ENCODE measurements at regions not wholly inside any gene's neighbourhood (a gene's known extent, or its start where the extent isn't known, plus 50 kb on each side); places are given as distances from the start of the nearest gene placed in this dataset.
"Not testable (repeated sequence)": the region's sequence is repeated elsewhere in the genome, so short reads cannot be mapped to it uniquely, and the experiment has no call there.

DNA sequence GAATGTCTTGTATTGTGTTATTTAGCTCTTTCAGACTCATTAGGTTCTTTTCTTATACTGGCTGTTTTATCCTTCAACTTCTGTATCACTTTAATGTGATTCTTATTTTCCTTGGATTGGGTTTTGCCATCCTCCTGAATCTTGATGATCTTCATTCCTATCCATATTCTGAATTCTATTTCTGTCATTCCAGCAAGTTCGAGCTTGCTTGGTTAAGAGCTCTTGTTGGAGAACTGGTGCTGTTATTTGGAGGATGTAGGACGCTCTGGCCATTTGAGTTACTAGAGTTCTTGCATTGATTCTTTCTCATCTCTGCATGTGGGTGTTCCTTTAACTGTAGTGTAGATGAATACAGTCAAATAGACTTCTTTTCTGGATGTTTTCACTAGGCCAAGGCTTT lies 142.3 kb upstream of the SLC38A2 start:
- DNase-seq, result no peak

- not testable (repeated sequence) for DNase-seq
These were observed 137.7 kb upstream of the SLC38A2 start for GRCh38 chr12:46510257-46510656.

DNA sequence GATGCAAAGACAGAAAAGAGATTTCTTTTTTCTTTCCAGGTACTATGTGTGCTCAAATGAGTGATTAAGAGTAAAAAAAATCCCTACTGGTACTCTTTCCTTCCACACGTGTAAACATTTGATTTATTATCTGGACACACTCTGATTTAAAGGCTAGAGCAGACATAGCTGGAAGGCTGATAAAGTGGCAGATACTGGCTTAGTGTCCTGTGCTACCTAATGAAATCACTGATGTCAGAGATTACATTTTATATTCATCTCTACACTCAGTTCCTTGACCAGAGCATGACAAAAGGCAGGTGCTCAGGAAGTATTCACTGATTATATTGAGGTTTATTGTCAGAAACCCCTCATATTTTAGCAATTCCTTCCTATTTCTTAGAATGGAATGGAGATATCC lies 136.6 kb upstream of the SLC38A2 start:
- DNase-seq, result no peak

GRCh38 chr12:46508651-46509050 lies 136.1 kb upstream of the SLC38A2 start:
- DNase-seq, result no peak

GRCh38 chr12:46507766-46508165 lies 135.2 kb upstream of the SLC38A2 start:
- no peak for DNase-seq

DNA sequence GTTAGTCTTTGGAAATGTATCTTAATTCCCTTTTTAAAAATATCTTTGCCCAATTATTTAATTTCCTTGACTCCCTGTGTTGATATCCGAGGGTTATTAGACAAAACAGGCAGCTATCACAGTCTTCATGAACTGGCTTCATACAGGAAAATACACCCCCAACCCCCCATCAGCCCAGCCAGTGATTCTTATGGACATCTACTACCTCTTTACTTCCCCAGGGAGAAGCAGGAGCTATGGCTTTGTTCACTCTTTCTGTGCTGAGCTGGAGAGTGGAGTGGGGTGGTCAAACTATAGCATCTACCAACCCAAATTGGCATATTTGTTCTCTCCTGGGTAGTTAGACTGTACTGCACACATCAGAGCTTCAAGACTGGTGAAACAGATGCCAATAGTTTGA lies 134.4 kb upstream of the SLC38A2 start:
- DNase-seq, result no peak

- no peak for DNase-seq
These were observed 133.6 kb upstream of the SLC38A2 start for GRCh38 chr12:46506198-46506597.

GRCh38 chr12:46504494-46504893 lies 131.9 kb upstream of the SLC38A2 start:
- DNase-seq, result no peak

DNA sequence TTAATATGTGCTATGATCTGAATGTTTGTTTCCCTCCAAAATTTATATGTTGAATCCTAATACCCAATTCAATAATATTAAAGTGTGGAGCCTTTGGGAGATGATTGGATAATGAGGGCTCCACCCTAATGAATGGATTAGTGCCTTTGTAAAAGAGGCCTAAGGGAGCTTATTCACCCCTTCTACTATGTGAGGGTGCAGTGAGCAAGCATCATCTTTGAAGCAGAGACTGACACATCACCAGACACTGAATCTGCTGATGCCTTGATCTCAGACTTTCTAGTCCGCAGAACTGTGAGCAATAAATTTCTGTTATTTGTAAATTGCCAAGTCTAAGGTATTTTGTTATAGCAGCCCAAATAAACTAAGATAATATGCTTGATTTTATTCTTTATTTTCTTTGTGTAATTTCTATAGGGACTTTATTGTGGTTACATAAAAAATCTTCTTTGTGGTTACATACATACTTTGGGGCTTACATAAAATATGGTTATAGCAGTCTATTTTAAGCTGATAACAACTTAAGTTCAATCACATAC lies 131.1 kb upstream of the SLC38A2 start:
- no peak for DNase-seq

DNA sequence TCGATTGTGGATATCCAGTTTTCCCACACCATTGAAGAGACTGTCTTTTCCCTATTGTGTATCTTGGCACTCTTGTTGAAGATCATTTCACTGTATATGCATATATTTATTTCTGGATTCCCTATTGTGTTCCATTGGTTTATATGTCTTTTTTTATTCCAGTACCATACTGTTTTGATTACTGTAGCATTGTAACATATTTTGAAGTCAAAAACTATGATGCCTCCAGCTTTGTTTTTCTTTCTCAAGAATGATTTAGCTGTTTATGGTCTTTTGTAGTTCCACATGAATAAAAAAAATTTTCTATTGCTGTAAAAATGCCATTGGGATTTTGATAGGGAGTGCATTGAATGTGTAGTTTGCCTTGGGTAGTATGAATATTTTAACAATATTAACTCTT lies 128.1 kb upstream of the SLC38A2 start:
- DNase-seq, result no peak

- DNase-seq, result no peak
These were observed 127.3 kb upstream of the SLC38A2 start for GRCh38 chr12:46499901-46500300.

GRCh38 chr12:46499226-46499625 lies 126.7 kb upstream of the SLC38A2 start:
- DNase-seq, result no peak

DNA sequence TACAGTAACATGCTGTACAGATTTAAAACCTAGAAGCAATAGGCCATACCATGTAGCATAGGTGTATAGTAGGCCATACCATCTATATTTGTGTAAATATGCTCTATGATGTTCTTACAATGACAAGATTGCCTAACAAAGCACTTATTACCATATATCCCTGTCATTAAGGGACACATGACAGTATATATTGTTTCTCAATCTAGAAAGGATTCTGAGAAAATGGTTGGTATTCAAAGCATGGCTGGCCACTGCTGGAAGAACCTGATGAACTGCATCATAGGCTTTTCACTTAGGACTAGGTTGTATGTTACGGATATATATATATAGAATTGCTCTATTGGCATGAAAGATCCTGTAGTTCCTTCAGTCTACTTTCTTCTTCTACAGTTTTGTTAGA lies 125.2 kb upstream of the SLC38A2 start:
- no peak for DNase-seq

GRCh38 chr12:46494424-46494823 lies 121.9 kb upstream of the SLC38A2 start:
- no peak for DNase-seq

DNA sequence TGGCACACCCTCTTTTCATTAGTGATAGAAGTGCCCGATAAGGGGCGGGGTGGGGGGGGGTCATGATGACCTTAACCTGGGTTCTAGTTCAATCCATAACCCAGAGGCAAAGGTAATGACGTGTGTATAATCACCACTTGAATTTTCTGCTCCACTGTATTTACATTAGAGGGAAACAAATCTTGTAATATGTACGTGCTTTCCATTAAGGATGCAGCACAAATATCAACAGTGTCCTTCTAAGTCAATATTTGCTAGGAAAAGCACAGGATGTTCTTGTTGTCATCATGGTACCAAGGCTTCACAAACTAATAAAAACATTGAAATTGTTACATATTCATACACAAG lies 121.2 kb upstream of the SLC38A2 start:
- DNase-seq, result no peak

DNA sequence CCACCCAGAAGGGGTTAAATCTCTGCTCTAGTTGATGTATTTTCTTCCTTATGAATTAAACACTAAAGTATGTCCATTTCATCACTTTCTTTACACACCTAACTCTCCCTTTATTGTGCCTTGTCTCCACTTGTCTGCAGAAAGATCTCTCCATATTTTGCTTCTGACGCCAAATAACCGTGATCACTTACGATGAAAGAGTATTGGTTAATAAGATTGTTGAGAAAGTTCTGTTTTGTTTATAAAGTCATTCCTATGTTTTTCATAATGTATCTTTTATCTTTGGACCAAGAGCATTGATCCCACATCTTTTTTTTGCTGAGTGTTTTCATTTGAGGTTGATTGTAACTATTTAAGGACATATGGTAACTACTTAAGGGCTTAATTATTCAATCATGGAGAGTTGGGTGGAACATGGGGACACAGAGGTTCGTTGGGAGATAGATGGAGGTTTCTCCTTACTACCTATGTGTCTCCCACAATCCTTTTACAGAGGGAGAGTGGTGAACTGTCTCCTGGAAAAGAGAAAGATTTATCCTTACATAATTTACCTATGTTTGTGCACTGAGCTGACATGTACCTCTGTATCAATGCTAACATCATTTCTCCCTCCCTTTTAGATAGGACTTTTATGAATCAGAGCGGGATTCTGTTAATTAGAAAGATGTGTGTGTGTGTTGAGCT lies 120.7 kb upstream of the SLC38A2 start:
- no peak for DNase-seq

GRCh38 chr12:46492471-46493085 lies 120.0 kb upstream of the SLC38A2 start:
- no peak for DNase-seq

- no peak for DNase-seq
These were observed 119.0 kb upstream of the SLC38A2 start for GRCh38 chr12:46491548-46491947.

DNA sequence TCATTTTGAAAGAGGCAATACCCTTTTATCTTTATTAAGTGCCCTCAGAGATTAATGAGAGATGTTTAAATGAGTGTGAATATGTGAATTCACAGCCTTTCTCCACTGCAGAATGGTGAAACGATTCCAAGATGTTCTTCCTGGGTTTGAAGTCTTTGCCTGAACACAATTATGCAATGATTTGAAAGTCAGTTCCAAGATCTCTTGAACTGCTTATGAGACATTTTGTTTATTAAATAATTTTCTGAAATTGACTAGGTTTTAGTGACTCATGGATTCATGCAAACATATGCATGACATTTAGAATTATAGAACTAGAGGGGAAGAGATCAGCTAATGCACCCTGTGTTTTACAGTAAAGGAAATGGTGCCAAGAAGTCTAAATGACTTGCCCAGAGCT lies 118.1 kb upstream of the SLC38A2 start:
- DNase-seq, result no peak

DNA sequence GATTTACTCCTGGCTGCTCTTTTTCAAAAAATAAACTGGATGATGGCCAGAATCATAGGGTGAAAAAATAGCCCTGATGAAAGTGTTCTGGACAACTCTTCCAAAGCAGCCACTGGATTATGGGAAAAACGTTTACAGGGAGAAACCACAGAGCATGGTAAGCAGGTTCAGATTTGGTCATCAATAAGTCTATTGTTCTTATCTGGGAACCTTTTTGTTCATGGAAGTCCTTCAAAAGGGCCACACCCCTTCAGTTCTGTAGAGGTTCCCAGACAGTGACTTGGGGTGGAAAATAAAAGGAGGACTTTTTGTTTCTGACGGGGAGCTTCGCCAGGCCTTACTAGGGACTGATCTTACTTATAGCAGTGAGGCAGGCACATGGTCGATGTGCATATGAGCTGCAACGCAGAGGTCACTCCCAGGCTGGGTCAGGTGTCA lies 117.4 kb upstream of the SLC38A2 start:
- no peak for DNase-seq

- no peak for DNase-seq
These were observed 115.1 kb upstream of the SLC38A2 start for GRCh38 chr12:46487567-46488131.

DNA sequence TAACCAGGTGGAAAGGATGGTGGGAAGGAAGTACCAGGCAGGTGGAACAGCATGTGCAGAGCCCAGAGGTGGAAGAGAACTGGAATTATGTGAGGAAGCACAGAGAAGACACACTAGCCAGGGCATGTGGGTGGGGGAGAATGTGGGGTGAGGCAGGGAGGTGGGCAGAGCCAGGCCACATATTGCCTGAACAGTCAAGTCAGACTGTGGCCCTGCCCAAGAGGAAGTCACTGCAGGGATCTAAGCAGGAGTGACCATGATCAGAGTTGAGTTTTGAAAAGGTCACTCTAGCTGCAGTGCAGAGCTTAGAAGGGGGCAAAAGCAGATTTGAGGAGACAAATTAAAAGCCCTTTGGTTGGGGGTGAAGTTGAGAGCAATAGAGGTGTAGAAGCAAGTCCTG lies 114.0 kb upstream of the SLC38A2 start:
- no peak for DNase-seq

DNA sequence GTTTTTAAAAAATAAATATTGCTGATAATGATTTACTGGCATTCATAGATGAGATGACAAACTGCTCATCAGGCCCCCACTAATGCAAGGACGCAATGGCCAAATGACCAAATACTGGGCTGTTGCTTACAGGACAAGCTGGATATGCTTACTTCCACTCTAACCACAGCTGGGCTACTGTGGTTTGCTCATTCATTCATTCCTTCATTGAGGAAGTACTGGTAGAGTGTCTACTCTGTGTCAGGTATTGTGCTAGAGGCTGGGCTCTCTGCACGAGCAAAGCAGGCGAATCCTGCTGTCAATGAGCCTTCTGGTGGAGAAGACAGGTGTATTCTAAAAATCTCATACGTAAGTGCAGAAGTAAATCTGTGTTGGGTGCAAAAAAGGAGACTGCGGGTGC lies 113.3 kb upstream of the SLC38A2 start:
- DNase-seq, result no peak

GRCh38 chr12:46484396-46485061 lies 112.0 kb upstream of the SLC38A2 start:
- DNase-seq, result no peak

Data from activated T-cell treated with anti-CD3 and anti-CD28 coated beads, Interleukin-2, amount 50 U/mL, for 1 hour (primary cell).